H9 (cell line): ENCODE measurements at regions not wholly inside any gene's neighbourhood (a gene's known extent, or its start where the extent isn't known, plus 50 kb on each side); places are given as distances from the start of the nearest gene placed in this dataset.

Experiments used
- DNase-seq: peaks from one replicate; pipeline ENCODE4 v3.0.0-alpha.2; 2017
- H2AFZ ChIP-seq: one replicate; pipeline ENCODE4 v1.6.1; 2013; ENCODE audit warnings: mild to moderate bottlenecking, low read length, control low read depth, moderate library complexity
- H2AK5ac ChIP-seq: 2 replicates; pipeline ENCODE4 v1.6.1; 2013; ENCODE audit warnings: low read length, control low read depth, mixed read lengths; ENCODE audit not compliant: insufficient read length
- H2BK120ac ChIP-seq: one replicate; pipeline ENCODE4 v1.6.1; 2013; ENCODE audit warnings: low read depth, mild to moderate bottlenecking, low read length, control low read depth, inconsistent platforms; ENCODE audit not compliant: poor library complexity, severe bottlenecking
- H2BK12ac ChIP-seq: 2 replicates; pipeline ENCODE4 v1.6.1; 2013; ENCODE audit warnings: low read length, control low read depth, mixed read lengths, low read depth; ENCODE audit not compliant: insufficient read length
- H2BK15ac ChIP-seq: 2 replicates; pipeline ENCODE4 v1.6.1; 2013; ENCODE audit warnings: low read depth, low read length, control low read depth
- H2BK20ac ChIP-seq: one replicate; pipeline ENCODE4 v1.6.1; 2013; ENCODE audit warnings: low read depth, mild to moderate bottlenecking, low read length, control low read depth, inconsistent platforms; ENCODE audit not compliant: poor library complexity, severe bottlenecking
- H2BK5ac ChIP-seq: 2 replicates; pipeline ENCODE4 v1.6.1; 2013; ENCODE audit warnings: low read length, control low read depth, mixed read lengths; ENCODE audit not compliant: insufficient read length
- H3K14ac ChIP-seq: 2 replicates; pipeline ENCODE4 v1.6.1; 2013; ENCODE audit warnings: low read length, control low read depth; ENCODE audit not compliant: insufficient read depth
- H3K18ac ChIP-seq: 2 replicates; pipeline ENCODE4 v1.6.1; 2013; ENCODE audit warnings: low read depth, mild to moderate bottlenecking, mixed read lengths, low read length, control low read depth; ENCODE audit not compliant: insufficient read length
- H3K23ac ChIP-seq: 2 replicates; pipeline ENCODE4 v1.6.1; 2013; ENCODE audit warnings: low read length, control low read depth, mixed read lengths, low read depth; ENCODE audit not compliant: insufficient read length
- H3K23me2 ChIP-seq: 2 replicates; pipeline ENCODE4 v1.6.1; 2013; ENCODE audit warnings: low read depth, mild to moderate bottlenecking, mixed read lengths, low read length, control low read depth; ENCODE audit not compliant: insufficient read length, poor library complexity, severe bottlenecking
- H3K27ac ChIP-seq: 2 replicates; pipeline ENCODE4 v1.5.1; 2013; ENCODE audit warnings: low read length, control low read depth, mixed read lengths, low read depth; ENCODE audit not compliant: insufficient read length
- H3K27me3 ChIP-seq: 2 replicates; pipeline ENCODE4 v1.6.1; 2013; ENCODE audit warnings: low read length, control low read depth, inconsistent platforms; ENCODE audit not compliant: insufficient read depth
- H3K4ac ChIP-seq: 2 replicates; pipeline ENCODE4 v1.6.1; 2013; ENCODE audit warnings: low read depth, mild to moderate bottlenecking, control low read depth, inconsistent platforms, low read length, moderate library complexity
- H3K4me1 ChIP-seq: 2 replicates; pipeline ENCODE4 v1.6.1; 2013; ENCODE audit warnings: low read length, control low read depth, inconsistent platforms; ENCODE audit not compliant: insufficient read depth
- H3K4me2 ChIP-seq: 2 replicates; pipeline ENCODE4 v1.6.1; 2013; ENCODE audit warnings: low read length, control low read depth, mixed read lengths; ENCODE audit not compliant: insufficient read length, insufficient read depth
- H3K56ac ChIP-seq: 2 replicates; pipeline ENCODE4 v1.6.1; 2013; ENCODE audit warnings: low read depth, mild to moderate bottlenecking, mixed read lengths, low read length, control low read depth; ENCODE audit not compliant: insufficient read length
- H3K79me1 ChIP-seq: 2 replicates; pipeline ENCODE4 v1.6.1; 2013; ENCODE audit warnings: low read depth, mild to moderate bottlenecking, moderate library complexity, low read length, control low read depth, inconsistent platforms; ENCODE audit not compliant: insufficient read depth, poor library complexity, severe bottlenecking
- H3K79me2 ChIP-seq: 2 replicates; pipeline ENCODE4 v1.6.1; 2013; ENCODE audit warnings: low read length, control low read depth, inconsistent platforms; ENCODE audit not compliant: insufficient read depth
- H3K9ac ChIP-seq: 2 replicates; pipeline ENCODE4 v1.6.1; 2013; ENCODE audit warnings: low read length, control low read depth, mixed read lengths; ENCODE audit not compliant: insufficient read length; ENCODE audit errors: extremely low read depth
- H3K9me3 ChIP-seq: one replicate; pipeline ENCODE4 v1.6.1; 2013; ENCODE audit warnings: low read depth, low read length, inconsistent platforms; ENCODE audit not compliant: control insufficient read depth
- H3T11ph ChIP-seq: one replicate; pipeline ENCODE4 v1.6.1; 2013; ENCODE audit warnings: mild to moderate bottlenecking, low read length, control low read depth, inconsistent platforms
- H4K20me1 ChIP-seq: one replicate; pipeline ENCODE4 v1.6.1; 2013; ENCODE audit not compliant: control insufficient read depth, insufficient read length, insufficient read depth
- H4K5ac ChIP-seq: 2 replicates; pipeline ENCODE4 v1.6.1; 2013; ENCODE audit warnings: low read depth, mild to moderate bottlenecking, mixed read lengths, low read length, control low read depth; ENCODE audit not compliant: insufficient read length
- H4K8ac ChIP-seq: replicated peaks from 2 replicates; pipeline ENCODE4 v1.6.1; 2013; ENCODE audit warnings: low read length, control low read depth, mixed read lengths, low read depth; ENCODE audit not compliant: insufficient read length
- H4K91ac ChIP-seq: 2 replicates; pipeline ENCODE4 v1.6.1; 2013; ENCODE audit warnings: low read depth, mild to moderate bottlenecking, moderate library complexity, mixed read lengths, low read length, control low read depth; ENCODE audit not compliant: insufficient read length
- H3K27ac Mint-ChIP-seq, 3 experiments: 2 replicates in 2 of 3; 3 replicates in 1 of 3; pipeline ENCODE4 v1.8.0; 2020 to 2021; ENCODE audit warnings: mixed read lengths in 3 of 3, mild to moderate bottlenecking in 1 of 3, moderate library complexity in 1 of 3
- H3K27me3 Mint-ChIP-seq: 2 replicates; pipeline ENCODE4 v1.8.0; 2021; ENCODE audit warnings: low read depth, mild to moderate bottlenecking, moderate library complexity, mixed read lengths
- H3K36me3 Mint-ChIP-seq, 3 experiments: 2 replicates in 2 of 3; 3 replicates in 1 of 3; pipeline ENCODE4 v1.8.0; 2020 to 2021; ENCODE audit warnings: low read depth in 3 of 3, mixed read lengths in 3 of 3; ENCODE audit not compliant: insufficient read depth in 1 of 3
- H3K4me1 Mint-ChIP-seq, 2 experiments: 2 replicates each; pipeline ENCODE4 v1.8.0; 2020; ENCODE audit warnings: mixed read lengths in 2 of 2
- H3K4me3 Mint-ChIP-seq, 2 experiments: 2 replicates in 1 of 2; 3 replicates in 1 of 2; pipeline ENCODE4 v1.8.0; 2020 to 2021; ENCODE audit warnings: mild to moderate bottlenecking in 2 of 2, mixed read lengths in 2 of 2, moderate library complexity in 1 of 2
- H3K9me3 Mint-ChIP-seq, 2 experiments: 2 replicates in 1 of 2; 3 replicates in 1 of 2; pipeline ENCODE4 v1.8.0; 2020; ENCODE audit warnings: mild to moderate bottlenecking in 2 of 2, mixed read lengths in 2 of 2, moderate library complexity in 1 of 2
- CTCF ChIP-seq: fragments of 200-600 bp; sonication (generic); conservative IDR thresholded peaks from 3 replicates; pipeline ENCODE4 v1.8.0; 2021; ENCODE audit warnings: antibody characterized with exemption, mild to moderate bottlenecking
- WGBS: extraction: QIAGEN DNeasy Blood & Tissue Kit; methylation state at CpG from one replicate; pipeline ENCODE4 v1.1.7; 2013; ENCODE audit warnings: missing lambda C conversion rate, low lambda C conversion rate, mixed read lengths; ENCODE audit not compliant: insufficient read length; ENCODE audit errors: extremely low coverage; 5-methylcytosine and 5-hydroxymethylcytosine counted together

- H3K4me1 ChIP-seq: no peaks in the 10 kb centered on the region; the same call in 1 of the 2 replicates
- H4K20me1 ChIP-seq: no peaks in the 10 kb centered on the region
- no peak overlapping the region for H3K56ac ChIP-seq
- no peak overlapping the region for H2AK5ac ChIP-seq
- no peak overlapping the region for H4K5ac ChIP-seq
- no peak overlapping the region for H3K9ac ChIP-seq
- no peak overlapping the region for H3K27ac ChIP-seq
- H2BK20ac ChIP-seq: no peak overlapping the region
- no peaks in the 10 kb centered on the region for H3K79me2 ChIP-seq
- Mint-ChIP-seq H3K27ac (no peak overlapping the region), H3K9me3 (no peaks in the 10 kb centered on the region; a peak in 1 of 5 replicates), H3K4me3 (no peak overlapping the region), H3K36me3 (no peaks in the 10 kb centered on the region), H3K27me3 (no peaks in the 10 kb centered on the region), H3K4me1 (0 out of 4 replicates have a peak, but pooled peaks cover 0 to 3% of the 10 kb centered on the region in 2 experiments)
- no peaks in the 10 kb centered on the region for H3K79me1 ChIP-seq
- no peak overlapping the region for H2BK120ac ChIP-seq
- H3K9me3 ChIP-seq: no peaks in the 10 kb centered on the region
- no peak overlapping the region for H3K4me2 ChIP-seq
- no peak overlapping the region for H3T11ph ChIP-seq
- TF ChIP-seq CTCF: no peak
- no peak overlapping the region for H3K4ac ChIP-seq
- no peak overlapping the region for H2BK15ac ChIP-seq
- no peaks in the 10 kb centered on the region for H3K27me3 ChIP-seq
- no peaks in the 10 kb centered on the region for H3K23me2 ChIP-seq
- H2AFZ ChIP-seq: no peak overlapping the region
- H3K23ac ChIP-seq: no peak overlapping the region
- H2BK5ac ChIP-seq: no peak overlapping the region
- H3K18ac ChIP-seq: no peak overlapping the region
- no peak overlapping the region for H4K8ac ChIP-seq
- WGBS: no CpG with 5 or more reads among the region's 8 CpGs
- no peak for DNase-seq
- H2BK12ac ChIP-seq: no peak overlapping the region
- no peak overlapping the region for H4K91ac ChIP-seq
- H3K14ac ChIP-seq: no peak overlapping the region
Measured at GRCh38 chr11:26070714-26071380, 261.1 kb upstream of the ANO3 start.
